ENCODE measurements at regions not wholly inside any gene's neighbourhood (a gene's known extent, or its start where the extent isn't known, plus 50 kb on each side); places are given as distances from the start of the nearest gene placed in this dataset.

GRCh38 chr1:14334336-14335176 is 263.9 kb upstream of the KAZN start:
- peaks cover 0 to 12% of the 10 kb centered on the region in 2 donors for H3K4me1 ChIP-seq (ENCODE audit: control insufficient read depth in 2 of 2, insufficient read depth in 2 of 2, low read length in 2 of 2)
- H3K9me3 ChIP-seq (ENCODE audit: control insufficient read depth in 2 of 3, low read length in 3 of 3), result no peaks in the 10 kb centered on the region
- H3K9me3 Mint-ChIP-seq, result peaks cover 0 to 20% (median 3%) of the 10 kb centered on the region in 11 donors
- H3K27ac Mint-ChIP-seq, result peak overlapping the region; percentile 24 to 94 (median 51)
- no peak overlapping the region for H3K27ac ChIP-seq (ENCODE audit: low read depth, low read length)
- CTCF ChIA-PET, result no interaction called here
- H3K4me3 Mint-ChIP-seq, result peak overlapping the region in 5 of 10 donors; percentile 10 to 58 (median 50)
- H3K36me3 Mint-ChIP-seq, result peaks cover 0 to 10% (median 0%) of the 10 kb centered on the region in 5 donors
- H3K27me3 Mint-ChIP-seq, result peaks cover 0 to 6% (median 4%) of the 10 kb centered on the region in 5 donors
- POLR2A ChIA-PET, result no interaction called here
- intact Hi-C loops (cut with micrococcal nuclease), result no loop called here
- H3K4me3 ChIP-seq (ENCODE audit: low read length), result no peak overlapping the region
- ATAC-seq, result no peak
- no peaks in the 10 kb centered on the region for H3K36me3 ChIP-seq (ENCODE audit: control insufficient read depth in 2 of 3, insufficient read depth in 3 of 3, low read length in 3 of 3)
- peaks cover 15 to 45% (median 37%) of the 10 kb centered on the region in 7 donors for H3K4me1 Mint-ChIP-seq
- no peaks in the 10 kb centered on the region for H3K27me3 ChIP-seq (ENCODE audit: control insufficient read depth in 2 of 2, insufficient read depth in 2 of 2, low read length in 2 of 2)
- DNase-seq, result no peak

DNA sequence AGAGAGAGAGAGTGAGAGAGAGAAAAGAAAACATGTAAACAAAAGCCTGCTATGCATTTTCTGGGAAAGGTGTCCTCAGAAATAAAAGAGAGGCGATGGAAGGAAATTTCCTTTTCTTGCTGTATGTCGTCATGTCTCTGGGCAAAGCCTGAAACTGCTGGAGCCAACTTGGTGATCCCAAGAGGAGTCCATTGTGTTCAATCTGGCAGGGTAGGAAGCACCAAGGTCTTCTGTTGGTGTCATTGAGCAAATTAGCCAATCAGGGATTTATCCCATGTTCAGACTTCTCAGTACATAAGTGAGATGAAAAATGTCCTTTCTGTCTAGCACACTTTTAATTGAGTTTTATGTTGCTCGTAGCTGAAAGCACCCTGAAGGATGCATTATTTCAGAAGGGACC is 260.0 kb upstream of the KAZN start:
- CTCF ChIA-PET, result no interaction called here
- H3K9me3 ChIP-seq (ENCODE audit: control insufficient read depth in 2 of 3, low read length in 3 of 3), result no peaks in the 10 kb centered on the region
- H3K4me3 Mint-ChIP-seq, result no peak overlapping the region
- H3K36me3 Mint-ChIP-seq, result peaks cover 0 to 7% (median 0%) of the 10 kb centered on the region in 5 donors
- no peaks in the 10 kb centered on the region for H3K36me3 ChIP-seq (ENCODE audit: control insufficient read depth in 2 of 3, insufficient read depth in 3 of 3, low read length in 3 of 3)
- DNase-seq (no peak), ATAC-seq (no peak)
- H3K4me3 ChIP-seq (ENCODE audit: low read length), result no peak overlapping the region
- H3K27me3 ChIP-seq (ENCODE audit: control insufficient read depth in 2 of 2, insufficient read depth in 2 of 2, low read length in 2 of 2), result no peaks in the 10 kb centered on the region
- POLR2A ChIA-PET, result no interaction called here
- intact Hi-C loops (cut with micrococcal nuclease), result no loop called here
- H3K27ac ChIP-seq (ENCODE audit: low read depth, low read length), result no peak overlapping the region
- peaks cover 3 to 19% (median 10%) of the 10 kb centered on the region in 5 donors for H3K27me3 Mint-ChIP-seq
- peaks cover 0 to 5% of the 10 kb centered on the region in 2 donors for H3K4me1 ChIP-seq (ENCODE audit: control insufficient read depth in 2 of 2, insufficient read depth in 2 of 2, low read length in 2 of 2)
- H3K9me3 Mint-ChIP-seq, result peaks cover 0 to 6% (median 0%) of the 10 kb centered on the region in 11 donors
- H3K4me1 Mint-ChIP-seq, result peaks cover 5 to 37% (median 22%) of the 10 kb centered on the region in 7 donors
- peak overlapping the region in 1 of 9 donors; percentile 12 for H3K27ac Mint-ChIP-seq

- POLR2A ChIA-PET, result no interaction called here
- CTCF ChIA-PET, result no interaction called here
- no peaks in the 10 kb centered on the region for H3K27me3 ChIP-seq (ENCODE audit: control insufficient read depth in 2 of 2, insufficient read depth in 2 of 2, low read length in 2 of 2)
Observed at GRCh38 chr1:14339288-14339687, 259.2 kb upstream of the KAZN start.

GRCh38 chr1:14340002-14340785 is 258.3 kb upstream of the KAZN start:
- H3K36me3 ChIP-seq (ENCODE audit: control insufficient read depth in 2 of 3, insufficient read depth in 3 of 3, low read length in 3 of 3), result no peaks in the 10 kb centered on the region
- Mint-ChIP-seq H3K4me3 (no peak overlapping the region), H3K27me3 (peaks cover 3 to 22% (median 14%) of the 10 kb centered on the region in 5 donors), H3K36me3 (peaks cover 0 to 3% (median 0%) of the 10 kb centered on the region in 5 donors), H3K9me3 (peaks cover 0 to 5% (median 0%) of the 10 kb centered on the region in 11 donors), H3K4me1 (peaks cover 0 to 27% (median 11%) of the 10 kb centered on the region in 7 donors), H3K27ac (peak overlapping the region in 1 of 9 donors; percentile 13)
- intact Hi-C loops (cut with micrococcal nuclease), result no loop called here
- DNase-seq, result no peak
- no peak overlapping the region for H3K27ac ChIP-seq (ENCODE audit: low read depth, low read length)
- no peaks in the 10 kb centered on the region for H3K27me3 ChIP-seq (ENCODE audit: control insufficient read depth in 2 of 2, insufficient read depth in 2 of 2, low read length in 2 of 2)
- H3K9me3 ChIP-seq (ENCODE audit: control insufficient read depth in 2 of 3, low read length in 3 of 3), result no peaks in the 10 kb centered on the region
- H3K4me3 ChIP-seq (ENCODE audit: low read length), result no peak overlapping the region
- no peak for ATAC-seq
- no peaks in the 10 kb centered on the region for H3K4me1 ChIP-seq (ENCODE audit: control insufficient read depth in 2 of 2, insufficient read depth in 2 of 2, low read length in 2 of 2)
- POLR2A ChIA-PET, result interaction anchor here (0.6 kb wide), 1 partner anchor 64 kb away, joined by 3 read pairs; no protein-coding TSS in a partner anchor
- CTCF ChIA-PET, result no interaction called here

More at GRCh38 chr1:14339288-14339687, 259.2 kb upstream of the KAZN start:
- DNase-seq (no peak), ATAC-seq (no peak)
- intact Hi-C loops (cut with micrococcal nuclease), result no loop called here
- peaks cover 3 to 22% (median 14%) of the 10 kb centered on the region in 5 donors for H3K27me3 Mint-ChIP-seq
- peaks cover 0 to 5% of the 10 kb centered on the region in 2 donors for H3K4me1 ChIP-seq (ENCODE audit: control insufficient read depth in 2 of 2, insufficient read depth in 2 of 2, low read length in 2 of 2)
- no peak overlapping the region for H3K4me3 Mint-ChIP-seq
- H3K4me3 ChIP-seq (ENCODE audit: low read length), result no peak overlapping the region
- H3K4me1 Mint-ChIP-seq, result peaks cover 3 to 34% (median 18%) of the 10 kb centered on the region in 7 donors
- H3K27ac ChIP-seq (ENCODE audit: low read depth, low read length), result no peak overlapping the region
- H3K36me3 Mint-ChIP-seq, result peaks cover 0 to 7% (median 0%) of the 10 kb centered on the region in 5 donors
- H3K27ac Mint-ChIP-seq, result no peak overlapping the region
- no peaks in the 10 kb centered on the region for H3K36me3 ChIP-seq (ENCODE audit: control insufficient read depth in 2 of 3, insufficient read depth in 3 of 3, low read length in 3 of 3)
- no peaks in the 10 kb centered on the region for H3K9me3 ChIP-seq (ENCODE audit: control insufficient read depth in 2 of 3, low read length in 3 of 3)
- peaks cover 0 to 6% (median 0%) of the 10 kb centered on the region in 11 donors for H3K9me3 Mint-ChIP-seq

- H3K36me3 ChIP-seq (ENCODE audit: control insufficient read depth in 2 of 3, insufficient read depth in 3 of 3, low read length in 3 of 3), result no peaks in the 10 kb centered on the region
- no peaks in the 10 kb centered on the region for H3K9me3 ChIP-seq (ENCODE audit: control insufficient read depth in 2 of 3, low read length in 3 of 3)
- H3K27me3 Mint-ChIP-seq, result peaks cover 3 to 23% (median 18%) of the 10 kb centered on the region in 5 donors
- H3K4me1 ChIP-seq (ENCODE audit: control insufficient read depth in 2 of 2, insufficient read depth in 2 of 2, low read length in 2 of 2), result no peaks in the 10 kb centered on the region
- H3K27me3 ChIP-seq (ENCODE audit: control insufficient read depth in 2 of 2, insufficient read depth in 2 of 2, low read length in 2 of 2), result no peaks in the 10 kb centered on the region
- intact Hi-C loops (cut with micrococcal nuclease), result no loop called here
- H3K36me3 Mint-ChIP-seq, result no peaks in the 10 kb centered on the region
- H3K27ac ChIP-seq (ENCODE audit: low read depth, low read length), result no peak overlapping the region
- no peak overlapping the region for H3K4me3 Mint-ChIP-seq
- no peak overlapping the region for H3K27ac Mint-ChIP-seq
- no peak for DNase-seq
- ChIA-PET POLR2A (interaction anchor here (0.6 kb wide), 1 partner anchor 63 kb away, joined by 3 read pairs; no protein-coding TSS in a partner anchor), CTCF (no interaction called here)
- H3K9me3 Mint-ChIP-seq, result peaks cover 0 to 3% (median 0%) of the 10 kb centered on the region in 11 donors
- peaks cover 0 to 18% (median 2%) of the 10 kb centered on the region in 7 donors for H3K4me1 Mint-ChIP-seq
- no peak for ATAC-seq
- no peak overlapping the region for H3K4me3 ChIP-seq (ENCODE audit: low read length)
Observed at GRCh38 chr1:14341147-14341546, 257.3 kb upstream of the KAZN start.

DNA sequence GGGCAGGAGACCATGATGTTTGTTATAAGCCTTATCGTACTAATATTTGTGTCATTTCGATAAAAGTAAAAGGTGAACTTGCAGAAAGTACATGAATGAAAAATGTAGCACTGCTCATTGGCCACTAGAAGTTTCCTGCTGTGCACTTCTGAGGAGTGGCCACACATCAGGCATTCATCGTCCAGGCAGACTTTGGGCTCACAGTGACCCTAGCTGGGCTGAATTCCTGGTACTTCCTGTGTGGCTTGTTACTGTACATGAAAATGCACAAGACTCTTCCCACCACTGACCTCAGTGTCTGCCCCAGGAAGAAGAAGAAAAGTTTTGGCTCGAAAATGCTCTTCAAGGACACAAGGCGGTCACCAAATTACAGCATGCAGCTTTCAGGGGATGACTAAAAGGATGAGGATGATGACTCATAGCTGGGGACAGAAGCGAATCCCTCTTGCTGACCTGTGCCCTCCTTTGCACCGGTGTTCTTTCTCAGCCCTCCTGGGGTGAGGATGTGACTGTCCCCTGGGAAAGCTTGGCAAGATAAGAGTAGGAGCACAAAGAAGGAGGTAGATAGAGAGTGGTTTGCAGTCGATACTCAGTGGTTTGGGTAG is 252.4 kb upstream of the KAZN start:
- CTCF ChIA-PET, result interaction anchor here (0.5 kb wide), 1 partner anchor 694 kb away, joined by 3 read pairs; no protein-coding TSS in a partner anchor
- H3K4me3 ChIP-seq (ENCODE audit: low read length), result no peak overlapping the region
- DNase-seq, result no peak
- intact Hi-C loops (cut with micrococcal nuclease), result no loop called here
- Mint-ChIP-seq H3K4me1 (peaks cover 0 to 1% (median 0%) of the 10 kb centered on the region in 7 donors), H3K9me3 (peaks cover 0 to 8% (median 0%) of the 10 kb centered on the region in 11 donors), H3K4me3 (no peak overlapping the region), H3K27ac (no peak overlapping the region), H3K27me3 (peaks cover 0 to 22% (median 18%) of the 10 kb centered on the region in 5 donors), H3K36me3 (peaks cover 0 to 3% (median 0%) of the 10 kb centered on the region in 5 donors)
- H3K4me1 ChIP-seq (ENCODE audit: control insufficient read depth in 2 of 2, insufficient read depth in 2 of 2, low read length in 2 of 2), result no peaks in the 10 kb centered on the region
- no peaks in the 10 kb centered on the region for H3K27me3 ChIP-seq (ENCODE audit: control insufficient read depth in 2 of 2, insufficient read depth in 2 of 2, low read length in 2 of 2)
- no peak overlapping the region for H3K27ac ChIP-seq (ENCODE audit: low read depth, low read length)
- POLR2A ChIA-PET, result no interaction called here
- ATAC-seq, result no peak
- H3K9me3 ChIP-seq (ENCODE audit: control insufficient read depth in 2 of 3, low read length in 3 of 3), result no peaks in the 10 kb centered on the region
- no peaks in the 10 kb centered on the region for H3K36me3 ChIP-seq (ENCODE audit: control insufficient read depth in 2 of 3, insufficient read depth in 3 of 3, low read length in 3 of 3)

All from naive thymus-derived CD4-positive, alpha-beta T cell (primary cell).